DMS153 (cell line): ENCODE measurements at regions not wholly inside any gene's neighbourhood (a gene's known extent, or its start where the extent isn't known, plus 50 kb on each side); places are given as distances from the start of the nearest gene placed in this dataset.
A peak's percentile ranks its signal among the peaks of the same experiment; 100 is the strongest.

Source experiments
- DNase-seq: peaks from one replicate; lab custom pipeline; 2025; lab: John Stamatoyannopoulos, UW

GRCh38 chr9:13716601-13717321 lies 437.3 kb upstream of the MPDZ start:
- DNase-seq, result no peak

GRCh38 chr9:13716090-13716489 lies 436.6 kb upstream of the MPDZ start:
- no peak for DNase-seq

GRCh38 chr9:13715430-13715829 lies 435.9 kb upstream of the MPDZ start:
- DNase-seq, result no peak

GRCh38 chr9:13707612-13708576 lies 428.4 kb upstream of the MPDZ start:
- no peak for DNase-seq

- DNase-seq, result no peak
Measured at GRCh38 chr9:13705918-13706317, 426.4 kb upstream of the MPDZ start.

GRCh38 chr9:13705373-13705772 lies 425.9 kb upstream of the MPDZ start:
- no peak for DNase-seq

GRCh38 chr9:13690595-13690994 lies 411.1 kb upstream of the MPDZ start:
- no peak for DNase-seq

- no peak for DNase-seq
Measured at GRCh38 chr9:13689925-13690324, 410.4 kb upstream of the MPDZ start.

- no peak for DNase-seq
Measured at GRCh38 chr9:13688990-13689600, 409.6 kb upstream of the MPDZ start.

GRCh38 chr9:13688223-13688989 lies 408.9 kb upstream of the MPDZ start:
- peak; percentile 36 for DNase-seq

- no peak for DNase-seq
Measured at GRCh38 chr9:13684656-13685055, 405.2 kb upstream of the MPDZ start.

GRCh38 chr9:13677801-13678200 lies 398.3 kb upstream of the MPDZ start:
- no peak for DNase-seq

- DNase-seq, result no peak
Measured at GRCh38 chr9:13675638-13676000, 396.1 kb upstream of the MPDZ start.

- no peak for DNase-seq
Measured at GRCh38 chr9:13674926-13675637, 395.6 kb upstream of the MPDZ start.

- no peak for DNase-seq
Measured at GRCh38 chr9:13673348-13673747, 393.9 kb upstream of the MPDZ start.

GRCh38 chr9:13665418-13666066 lies 386.1 kb upstream of the MPDZ start:
- no peak for DNase-seq

- no peak for DNase-seq
Measured at GRCh38 chr9:13661014-13661413, 381.5 kb upstream of the MPDZ start.

- DNase-seq, result no peak
Measured at GRCh38 chr9:13651969-13652663, 372.6 kb upstream of the MPDZ start.

- no peak for DNase-seq
Measured at GRCh38 chr9:13651526-13651925, 372.0 kb upstream of the MPDZ start.

- DNase-seq, result peak; percentile 76
Measured at GRCh38 chr9:13648676-13649075, 369.2 kb upstream of the MPDZ start.
